Endodermal cell (in vitro differentiated cells): ENCODE measurements at regions not wholly inside any gene's neighbourhood (a gene's known extent, or its start where the extent isn't known, plus 50 kb on each side); places are given as distances from the start of the nearest gene placed in this dataset.

Experiments
- DNase-seq: peaks from one replicate; pipeline ENCODE4 v3.0.0-alpha.2; 2017
- H3K27ac ChIP-seq: 2 replicates; pipeline ENCODE4 v1.5.1; 2013; ENCODE audit warnings: mild to moderate bottlenecking, low read depth, low read length, moderate library complexity
- H3K27me3 ChIP-seq: 2 replicates; pipeline ENCODE4 v1.6.1; 2013; ENCODE audit warnings: mild to moderate bottlenecking, low read length, moderate library complexity; ENCODE audit not compliant: insufficient read depth, control insufficient read depth, poor library complexity, severe bottlenecking
- H3K36me3 ChIP-seq: 2 replicates; pipeline ENCODE4 v1.7.0; 2013; ENCODE audit warnings: mild to moderate bottlenecking, low read length, moderate library complexity; ENCODE audit not compliant: control insufficient read depth, insufficient read depth
- H3K4me1 ChIP-seq: one replicate; pipeline ENCODE4 v1.7.0; 2013; ENCODE audit warnings: low read length; ENCODE audit not compliant: control insufficient read depth, insufficient read depth
- H3K4me3 ChIP-seq: 2 replicates; pipeline ENCODE4 v1.5.1; 2013; ENCODE audit warnings: mild to moderate bottlenecking, low read length, moderate library complexity
- H3K9ac ChIP-seq: 2 replicates; pipeline ENCODE4 v1.6.1; 2013; ENCODE audit warnings: mild to moderate bottlenecking, low read length, moderate library complexity; ENCODE audit not compliant: poor library complexity, severe bottlenecking; ENCODE audit errors: extremely low read depth
- H3K9me3 ChIP-seq: 2 replicates; pipeline ENCODE4 v1.6.1; 2013; ENCODE audit warnings: mild to moderate bottlenecking, low read length, moderate library complexity; ENCODE audit not compliant: control insufficient read depth
- H3K27ac Mint-ChIP-seq: 2 replicates; pipeline ENCODE4 v1.8.0; 2020; ENCODE audit warnings: mixed read lengths
- H3K27me3 Mint-ChIP-seq: 2 replicates; pipeline ENCODE4 v1.8.0; 2021; ENCODE audit warnings: mild to moderate bottlenecking, mixed read lengths; ENCODE audit not compliant: insufficient read depth
- H3K36me3 Mint-ChIP-seq: 2 replicates; pipeline ENCODE4 v1.8.0; 2020; ENCODE audit warnings: low read depth, mixed read lengths
- H3K4me1 Mint-ChIP-seq: 2 replicates; pipeline ENCODE4 v1.8.0; 2020; ENCODE audit warnings: mixed read lengths
- H3K4me3 Mint-ChIP-seq: 2 replicates; pipeline ENCODE4 v1.8.0; 2020; ENCODE audit warnings: mild to moderate bottlenecking, moderate library complexity, mixed read lengths
- H3K9me3 Mint-ChIP-seq: 2 replicates; pipeline ENCODE4 v1.8.0; 2020; ENCODE audit warnings: mild to moderate bottlenecking, mixed read lengths
- WGBS, 2 experiments: methylation state at CpG; one replicate each; pipeline versions ENCODE4 v1.1.5 to v1.1.7; 2013; ENCODE audit warnings: missing lambda C conversion rate in 2 of 2, mixed read lengths in 1 of 2; ENCODE audit not compliant: insufficient coverage in 1 of 2, insufficient read length in 1 of 2; 5-methylcytosine and 5-hydroxymethylcytosine counted together
- TF ChIP-seq, protein P1 (sequence below): fragments of 200-600 bp; sonication (generic); conservative IDR thresholded peaks from 2 replicates; pipeline ENCODE4 v1.5.0; 2021; ENCODE audit warnings: antibody characterized with exemption, mild to moderate bottlenecking

DNA sequence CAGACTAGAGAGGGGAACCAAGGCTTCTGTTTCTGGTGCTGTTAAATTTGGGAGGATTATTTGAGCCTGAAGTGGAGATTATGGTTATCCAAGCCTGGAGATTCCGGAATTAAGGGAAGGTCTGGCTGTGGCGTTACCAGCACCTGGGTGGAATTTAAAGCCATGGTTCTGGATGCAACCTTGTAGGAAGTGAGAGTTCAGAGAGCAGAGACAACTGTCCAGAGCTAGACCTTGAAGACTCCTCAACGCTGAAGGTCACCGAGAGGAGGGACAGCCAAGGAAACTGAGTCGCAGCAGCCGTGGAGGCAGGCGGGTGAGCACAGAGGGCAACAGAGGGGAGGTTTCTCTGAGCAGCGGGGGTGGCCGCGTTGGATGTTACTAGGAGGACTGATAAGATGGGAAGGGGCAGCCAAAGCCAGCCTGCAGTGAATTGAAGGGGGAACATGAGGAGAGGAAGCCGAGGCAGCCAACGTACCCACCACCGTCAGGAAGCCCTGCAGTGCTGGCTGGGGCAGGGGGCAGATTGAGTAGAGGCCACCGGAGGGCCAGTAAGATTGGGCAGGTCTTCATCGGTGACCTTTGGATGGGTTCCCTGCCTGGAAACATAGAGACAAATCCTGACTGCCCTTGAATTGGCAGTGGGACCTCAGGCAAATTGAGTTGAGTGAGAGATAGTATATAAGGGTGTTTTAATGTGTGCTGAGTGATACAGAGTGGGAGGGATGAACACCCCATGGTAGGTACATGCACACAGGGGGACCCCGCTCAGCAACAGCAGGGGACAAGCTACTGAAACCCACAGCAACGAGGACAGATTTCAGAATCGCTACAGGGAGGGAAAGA is 90.3 kb downstream of the SNX5 start:
- no peak overlapping the region for H3K27ac Mint-ChIP-seq
- Histone ChIP-seq H3K4me3 (no peak overlapping the region), H3K9me3 (no peaks in the 10 kb centered on the region), H3K27ac (no peak overlapping the region), H3K9ac (no peak overlapping the region), H3K27me3 (no peaks in the 10 kb centered on the region), H3K36me3 (no peaks in the 10 kb centered on the region), H3K4me1 (no peaks in the 10 kb centered on the region)
- H3K4me1 Mint-ChIP-seq: peaks cover 27% of the 10 kb centered on the region
- no peaks in the 10 kb centered on the region for H3K27me3 Mint-ChIP-seq
- TF ChIP-seq, protein P1, sequence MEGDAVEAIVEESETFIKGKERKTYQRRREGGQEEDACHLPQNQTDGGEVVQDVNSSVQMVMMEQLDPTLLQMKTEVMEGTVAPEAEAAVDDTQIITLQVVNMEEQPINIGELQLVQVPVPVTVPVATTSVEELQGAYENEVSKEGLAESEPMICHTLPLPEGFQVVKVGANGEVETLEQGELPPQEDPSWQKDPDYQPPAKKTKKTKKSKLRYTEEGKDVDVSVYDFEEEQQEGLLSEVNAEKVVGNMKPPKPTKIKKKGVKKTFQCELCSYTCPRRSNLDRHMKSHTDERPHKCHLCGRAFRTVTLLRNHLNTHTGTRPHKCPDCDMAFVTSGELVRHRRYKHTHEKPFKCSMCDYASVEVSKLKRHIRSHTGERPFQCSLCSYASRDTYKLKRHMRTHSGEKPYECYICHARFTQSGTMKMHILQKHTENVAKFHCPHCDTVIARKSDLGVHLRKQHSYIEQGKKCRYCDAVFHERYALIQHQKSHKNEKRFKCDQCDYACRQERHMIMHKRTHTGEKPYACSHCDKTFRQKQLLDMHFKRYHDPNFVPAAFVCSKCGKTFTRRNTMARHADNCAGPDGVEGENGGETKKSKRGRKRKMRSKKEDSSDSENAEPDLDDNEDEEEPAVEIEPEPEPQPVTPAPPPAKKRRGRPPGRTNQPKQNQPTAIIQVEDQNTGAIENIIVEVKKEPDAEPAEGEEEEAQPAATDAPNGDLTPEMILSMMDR: no peak
- H3K4me3 Mint-ChIP-seq: no peak overlapping the region
- 90 to 93% methylated on average over 12 to 18 of the region's 18 CpGs for WGBS, 2 experiments
- no peaks in the 10 kb centered on the region for H3K9me3 Mint-ChIP-seq
- H3K36me3 Mint-ChIP-seq: no peaks in the 10 kb centered on the region
- no peak for DNase-seq

DNA sequence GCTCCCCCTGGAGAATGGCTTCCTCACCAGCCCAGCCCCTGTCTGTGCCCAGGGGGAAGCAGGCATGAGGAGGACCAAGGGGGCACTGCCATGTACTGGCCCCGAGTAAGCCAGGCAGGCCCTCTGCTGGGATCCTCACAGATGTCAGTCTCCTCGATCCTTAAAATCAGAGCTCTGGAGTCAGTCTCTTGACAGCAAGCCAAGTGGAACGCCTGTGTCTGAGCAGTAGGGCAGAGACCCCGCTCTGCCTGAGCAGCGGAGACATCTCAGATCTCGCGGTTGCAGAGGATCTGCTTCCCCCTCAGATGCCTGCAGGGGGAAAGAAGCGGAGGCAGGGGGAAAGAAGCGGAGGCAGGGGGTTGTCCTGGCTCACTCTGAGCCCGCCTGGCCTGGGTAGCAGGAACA is 92.6 kb downstream of the SNX5 start:
- Histone ChIP-seq H3K4me3 (no peak overlapping the region), H3K27me3 (no peaks in the 10 kb centered on the region), H3K27ac (no peak overlapping the region), H3K9ac (no peak overlapping the region), H3K9me3 (no peaks in the 10 kb centered on the region), H3K4me1 (peaks cover 5% of the 10 kb centered on the region), H3K36me3 (no peaks in the 10 kb centered on the region)
- Mint-ChIP-seq H3K27ac (no peak overlapping the region), H3K4me3 (no peak overlapping the region), H3K9me3 (no peaks in the 10 kb centered on the region), H3K4me1 (peaks cover 40% of the 10 kb centered on the region), H3K27me3 (no peaks in the 10 kb centered on the region), H3K36me3 (no peaks in the 10 kb centered on the region)
- DNase-seq: peak; percentile 81
- TF ChIP-seq, protein P1: peak; percentile 55
- 63 to 71% methylated on average over 6 to 10 of the region's 10 CpGs for WGBS, 2 experiments

DNA sequence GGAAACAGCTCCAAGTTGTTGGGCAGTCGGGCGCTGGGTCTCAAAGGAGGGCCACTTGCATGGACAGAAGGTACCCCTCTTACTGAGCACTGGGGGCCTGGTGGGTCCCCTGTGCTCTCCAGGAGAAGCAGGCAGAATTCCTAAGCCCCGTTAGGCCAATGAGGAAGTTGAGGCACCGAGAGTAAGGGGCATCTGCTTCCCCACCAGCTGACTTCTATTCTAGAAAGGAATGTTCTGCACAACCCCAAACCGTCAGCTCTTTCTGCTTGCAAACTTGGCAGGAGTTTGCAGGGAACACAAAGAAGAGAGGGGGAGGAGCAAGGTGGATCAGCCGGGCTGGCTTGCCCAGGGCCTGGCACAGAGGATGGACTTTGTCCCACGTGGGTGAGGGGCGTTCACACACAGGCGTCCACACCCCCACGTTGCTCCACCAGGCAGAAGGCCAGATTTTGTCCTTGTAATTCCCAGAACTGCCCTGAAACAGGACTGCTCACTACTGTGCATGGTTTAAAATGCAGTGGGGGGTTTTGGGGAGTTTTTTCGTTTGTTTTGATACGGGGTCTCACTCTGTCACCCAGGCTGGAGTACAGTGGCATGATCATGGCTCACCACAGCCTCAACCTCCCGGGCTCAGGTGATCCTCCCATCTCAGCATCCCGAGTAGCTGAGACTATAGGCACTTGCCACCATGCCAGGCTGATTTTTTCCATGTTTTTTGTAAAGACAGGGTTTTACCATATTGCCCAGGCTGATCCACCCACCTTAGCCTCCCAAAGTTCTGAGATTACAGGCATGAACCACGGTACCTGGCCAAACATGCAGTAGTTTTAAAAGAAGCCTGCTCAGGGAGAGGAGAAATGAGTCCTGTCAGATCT is 93.3 kb downstream of the SNX5 start:
- H3K27me3 ChIP-seq: no peaks in the 10 kb centered on the region
- H3K36me3 Mint-ChIP-seq: no peaks in the 10 kb centered on the region
- no peaks in the 10 kb centered on the region for H3K27me3 Mint-ChIP-seq
- no peak overlapping the region for H3K9ac ChIP-seq
- H3K27ac ChIP-seq: no peak overlapping the region
- H3K4me3 ChIP-seq: no peak overlapping the region
- peaks cover 5% of the 10 kb centered on the region for H3K4me1 ChIP-seq
- TF ChIP-seq, protein P1: no peak
- no peak for DNase-seq
- no peak overlapping the region for H3K27ac Mint-ChIP-seq
- no peaks in the 10 kb centered on the region for H3K9me3 Mint-ChIP-seq
- H3K9me3 ChIP-seq: no peaks in the 10 kb centered on the region
- no peaks in the 10 kb centered on the region for H3K36me3 ChIP-seq
- 79 to 83% methylated on average over 10 to 15 of the region's 15 CpGs for WGBS, 2 experiments
- no peak overlapping the region for H3K4me3 Mint-ChIP-seq
- H3K4me1 Mint-ChIP-seq: peaks cover 42% of the 10 kb centered on the region
